K562 (cell line): ENCODE measurements at regions not wholly inside any gene's neighbourhood (a gene's known extent, or its start where the extent isn't known, plus 50 kb on each side); places are given as distances from the start of the nearest gene placed in this dataset.
A peak's percentile ranks its signal among the peaks of the same experiment; 100 is the strongest.
"Not testable (repeated sequence)": the region's sequence is repeated elsewhere in the genome, so short reads cannot be mapped to it uniquely, and the experiment has no call there.

Experiments
- ATAC-seq: fragments of 200-7000 bp; cut with Tn5 transposase; 3 replicates; pipeline ENCODE4 v1.9.1; 2020; ENCODE audit warnings: moderate library complexity
- BruUV-seq: library from RNA; stranded (reverse); fragments of 400-500 nt; replicated peaks from 2 replicates; lab custom pipeline; 2021; lab: Mats Ljungman, UMichigan
- CTCF ChIA-PET: fragments of 300-600 bp; formaldehyde crosslinking; extraction: SDS; loops from one replicate; lab custom pipeline; 2021; ENCODE audit warnings: low intra/inter-chr PET ratio; lab: Yijun Ruan, JAX
- POLR2A ChIA-PET: fragments of 300-600, 350-650 bp; sonication (Branson Sonifier 250); formaldehyde crosslinking; extraction: SDS; loops from one replicate; lab custom pipeline; 2021; ENCODE audit warnings: antibody characterized with exemption, inconsistent platforms; lab: Yijun Ruan, JAX
- DNase-seq, 4 experiments: peaks; one replicate each; pipeline versions ENCODE4 v3.0.0 to v3.0.0-alpha.2; 2011 to 2018; ENCODE audit warnings: low spot score in 3 of 4, mixed read lengths in 3 of 4; ENCODE audit errors: extremely low read depth in 1 of 4
- FAIRE-seq: peaks from 2 replicates; lab custom pipeline; 2011; peaks lifted over from hg19 to GRCh38; lab: Jason Lieb, UNC
- H2AFZ ChIP-seq: 2 replicates; pipeline ENCODE4 v1.6.0; 2011; ENCODE audit warnings: low read depth, low read length, control low read depth, inconsistent platforms
- H3K27ac ChIP-seq: fragments of 200-600 bp; 3 replicates; pipeline ENCODE4 v1.8.0; 2011; ENCODE audit warnings: low read depth, mild to moderate bottlenecking, control low read depth, inconsistent platforms, low read length, moderate library complexity, mixed read lengths; ENCODE audit errors: extremely low read depth
- H3K27me3 ChIP-seq, 2 experiments: fragments of 300-600 bp in 1 of 2; 2 replicates in 1 of 2; 3 replicates in 1 of 2; pipeline versions ENCODE4 v1.6.0 to v1.8.0; 2011; ENCODE audit warnings: inconsistent platforms in 2 of 2, low read length in 2 of 2, mild to moderate bottlenecking in 1 of 2, mixed read lengths in 1 of 2, moderate library complexity in 1 of 2; ENCODE audit not compliant: control insufficient read depth in 2 of 2, insufficient read depth in 2 of 2
- H3K36me3 ChIP-seq: fragments of 300-600 bp; 3 replicates; pipeline ENCODE4 v1.8.0; 2011; ENCODE audit warnings: mild to moderate bottlenecking, low read length, inconsistent platforms; ENCODE audit not compliant: control insufficient read depth, insufficient read depth
- H3K4me1 ChIP-seq, 2 experiments: fragments of 200-600 bp in 1 of 2; replicated peaks in 1 of 2; 2 replicates in 1 of 2; 3 replicates in 1 of 2; pipeline versions ENCODE4 v1.5.1 to v1.8.0; 2011; ENCODE audit warnings: inconsistent platforms in 2 of 2, low read length in 2 of 2, mild to moderate bottlenecking in 1 of 2, mixed read lengths in 1 of 2, moderate library complexity in 1 of 2; ENCODE audit not compliant: control insufficient read depth in 2 of 2, insufficient read depth in 2 of 2
- H3K4me2 ChIP-seq: 2 replicates; pipeline ENCODE4 v1.6.1; 2011; ENCODE audit warnings: low read length, control low read depth, inconsistent platforms, mixed read lengths; ENCODE audit not compliant: insufficient read depth
- H3K4me3 ChIP-seq: fragments of 200-600 bp; sonication (generic), shearing (Covaris generic); 2 replicates; pipeline ENCODE4 v1.5.1; 2016; ENCODE audit warnings: control low read depth, inconsistent platforms
- H3K79me2 ChIP-seq: fragments of 200-600 bp; 3 replicates; pipeline ENCODE4 v1.8.0; 2011; ENCODE audit warnings: low read length, inconsistent platforms; ENCODE audit not compliant: control insufficient read depth, insufficient read depth
- H3K9ac ChIP-seq, 2 experiments: 2 replicates each; pipeline versions ENCODE4 v1.6.0 to v1.6.1; 2011; ENCODE audit warnings: low read depth in 2 of 2, low read length in 2 of 2, control low read depth in 1 of 2, inconsistent platforms in 1 of 2, mild to moderate bottlenecking in 1 of 2, mixed read lengths in 1 of 2; ENCODE audit not compliant: insufficient read depth in 1 of 2
- H3K9me1 ChIP-seq: one replicate; pipeline ENCODE4 v1.6.0; 2011; ENCODE audit warnings: inconsistent platforms, mild to moderate bottlenecking, low read length, moderate library complexity; ENCODE audit not compliant: control insufficient read depth, insufficient read depth
- H3K9me3 ChIP-seq: replicated peaks from 2 replicates; pipeline ENCODE4 v1.5.1; 2011; ENCODE audit warnings: low read depth, low read length, inconsistent platforms; ENCODE audit not compliant: control insufficient read depth, insufficient read depth
- H4K20me1 ChIP-seq: replicated peaks from 2 replicates; pipeline ENCODE4 v1.6.1; 2011; ENCODE audit warnings: low read length, inconsistent platforms, mixed read lengths; ENCODE audit not compliant: control insufficient read depth, insufficient read depth
- CHD1 ChIP-seq: fragments of 200-600 bp; sonication (generic); IDR thresholded peaks from one replicate; pipeline ENCODE4 v1.6.1; 2012; ENCODE audit warnings: mild to moderate bottlenecking, moderate library complexity, low read length, inconsistent platforms
- WGBS: fragments of 100-300 bp; shearing (Covaris generic); methylation state at CpG from one replicate; pipeline ENCODE4 v1.1.6; 2016; ENCODE audit warnings: low coverage, mixed read lengths; ENCODE audit not compliant: insufficient coverage; ENCODE audit errors: missing lambda C conversion rate; 5-methylcytosine and 5-hydroxymethylcytosine counted together
- in situ Hi-C: fragments of 300-500 bp; cut with MboI; formaldehyde crosslinking; loops from 4 replicates; pipeline ENCODE4 v1.15.0; 2018; ENCODE audit warnings: inconsistent platforms, mixed read lengths
- intact Hi-C: fragments of 100-400 bp; cut with micrococcal nuclease; formaldehyde crosslinking; loops from 2 replicates; pipeline ENCODE4 v1.14.2; 2022
- TF ChIP-seq, protein P1 (sequence below): fragments of 450-650 bp; IDR thresholded peaks from 2 replicates; pipeline ENCODE4 v1.6.1; 2016; ENCODE audit warnings: mild to moderate bottlenecking, moderate library complexity

DNA sequence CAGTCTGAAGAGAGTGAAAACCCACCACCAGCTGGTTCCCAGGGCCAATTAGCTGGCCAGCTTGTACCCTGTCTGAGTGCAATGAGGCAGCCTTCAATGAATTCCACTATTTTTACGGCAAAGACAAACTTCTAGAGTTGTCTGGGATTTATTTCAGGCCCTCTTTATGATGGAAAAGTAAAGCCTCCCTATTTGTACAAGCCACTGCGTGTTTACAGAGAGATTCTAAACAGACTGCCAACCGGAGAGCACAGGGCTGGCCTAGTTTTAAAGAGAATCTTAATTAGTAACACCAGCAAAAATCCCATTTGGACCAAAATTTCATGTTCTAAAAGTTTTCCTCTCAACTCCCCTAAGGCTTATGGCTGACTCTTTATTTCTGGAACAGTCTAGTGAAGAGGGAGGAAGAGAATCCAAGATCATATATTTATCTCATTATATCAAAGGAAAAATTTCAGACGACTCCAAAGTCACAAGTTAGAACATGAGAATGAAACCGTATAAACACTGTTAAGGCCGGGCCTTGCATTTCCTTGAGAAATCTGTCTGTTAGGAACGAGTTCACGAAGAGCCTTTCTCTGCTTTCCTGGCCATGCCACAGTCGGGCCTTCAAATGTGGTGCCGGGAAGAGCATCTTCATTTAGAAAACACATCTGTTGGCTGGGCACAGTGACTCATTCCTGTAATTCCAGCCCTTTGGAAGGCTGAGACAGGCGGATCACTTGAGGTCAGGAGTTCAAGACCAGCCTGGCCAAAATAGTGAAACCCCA lies 724.6 kb upstream of the NRP1 start:
- no peak for TF ChIP-seq CHD1
- no peak for FAIRE-seq

DNA sequence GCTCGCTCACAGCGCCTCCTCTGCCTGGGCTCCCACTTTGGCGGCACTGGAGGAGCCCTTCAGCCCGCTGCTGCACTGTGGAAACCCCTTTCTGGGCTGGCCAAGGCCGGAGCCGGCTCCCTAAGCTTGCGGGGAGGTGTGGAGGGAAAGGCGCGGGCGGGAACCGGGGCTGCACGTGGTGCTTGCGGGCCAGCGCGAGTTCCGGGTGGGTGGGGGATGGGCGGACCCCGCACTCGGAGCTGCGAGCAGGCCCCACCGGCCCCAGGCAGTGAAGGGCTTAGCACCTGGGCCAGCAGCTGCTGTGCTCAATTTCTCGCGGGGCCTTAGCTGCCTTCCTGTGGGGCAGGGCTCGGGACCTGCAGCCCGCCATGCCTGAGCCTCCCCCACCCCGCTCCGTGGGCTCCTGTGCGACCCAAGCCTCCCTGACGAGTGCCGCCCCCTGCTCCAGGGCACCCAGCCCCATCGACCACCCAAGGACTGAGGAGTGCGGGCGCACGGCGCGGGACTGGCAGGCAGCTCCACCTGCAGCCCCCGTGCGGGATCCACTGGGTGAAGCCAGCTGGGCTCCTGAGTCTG lies 721.0 kb upstream of the NRP1 start:
- in situ Hi-C loops, H3K4me3 ChIP-seq, DNase-seq, H3K4me2 ChIP-seq, H3K36me3 ChIP-seq, H3K4me1 ChIP-seq, H3K27ac ChIP-seq, H2AFZ ChIP-seq, H3K9me1 ChIP-seq, FAIRE-seq, BruUV-seq, intact Hi-C loops, H3K9me3 ChIP-seq, H3K79me2 ChIP-seq, H4K20me1 ChIP-seq, H3K9ac ChIP-seq, ATAC-seq, CTCF ChIA-PET, POLR2A ChIA-PET: not testable (repeated sequence)
- H3K27me3 ChIP-seq, result peaks cover 0 to 11% of the 10 kb centered on the region in 2 experiments; a peak in 1 of 5 replicates
- WGBS, result 6% methylated on average over 23 of the region's 38 CpGs
- TF ChIP-seq, protein P1, sequence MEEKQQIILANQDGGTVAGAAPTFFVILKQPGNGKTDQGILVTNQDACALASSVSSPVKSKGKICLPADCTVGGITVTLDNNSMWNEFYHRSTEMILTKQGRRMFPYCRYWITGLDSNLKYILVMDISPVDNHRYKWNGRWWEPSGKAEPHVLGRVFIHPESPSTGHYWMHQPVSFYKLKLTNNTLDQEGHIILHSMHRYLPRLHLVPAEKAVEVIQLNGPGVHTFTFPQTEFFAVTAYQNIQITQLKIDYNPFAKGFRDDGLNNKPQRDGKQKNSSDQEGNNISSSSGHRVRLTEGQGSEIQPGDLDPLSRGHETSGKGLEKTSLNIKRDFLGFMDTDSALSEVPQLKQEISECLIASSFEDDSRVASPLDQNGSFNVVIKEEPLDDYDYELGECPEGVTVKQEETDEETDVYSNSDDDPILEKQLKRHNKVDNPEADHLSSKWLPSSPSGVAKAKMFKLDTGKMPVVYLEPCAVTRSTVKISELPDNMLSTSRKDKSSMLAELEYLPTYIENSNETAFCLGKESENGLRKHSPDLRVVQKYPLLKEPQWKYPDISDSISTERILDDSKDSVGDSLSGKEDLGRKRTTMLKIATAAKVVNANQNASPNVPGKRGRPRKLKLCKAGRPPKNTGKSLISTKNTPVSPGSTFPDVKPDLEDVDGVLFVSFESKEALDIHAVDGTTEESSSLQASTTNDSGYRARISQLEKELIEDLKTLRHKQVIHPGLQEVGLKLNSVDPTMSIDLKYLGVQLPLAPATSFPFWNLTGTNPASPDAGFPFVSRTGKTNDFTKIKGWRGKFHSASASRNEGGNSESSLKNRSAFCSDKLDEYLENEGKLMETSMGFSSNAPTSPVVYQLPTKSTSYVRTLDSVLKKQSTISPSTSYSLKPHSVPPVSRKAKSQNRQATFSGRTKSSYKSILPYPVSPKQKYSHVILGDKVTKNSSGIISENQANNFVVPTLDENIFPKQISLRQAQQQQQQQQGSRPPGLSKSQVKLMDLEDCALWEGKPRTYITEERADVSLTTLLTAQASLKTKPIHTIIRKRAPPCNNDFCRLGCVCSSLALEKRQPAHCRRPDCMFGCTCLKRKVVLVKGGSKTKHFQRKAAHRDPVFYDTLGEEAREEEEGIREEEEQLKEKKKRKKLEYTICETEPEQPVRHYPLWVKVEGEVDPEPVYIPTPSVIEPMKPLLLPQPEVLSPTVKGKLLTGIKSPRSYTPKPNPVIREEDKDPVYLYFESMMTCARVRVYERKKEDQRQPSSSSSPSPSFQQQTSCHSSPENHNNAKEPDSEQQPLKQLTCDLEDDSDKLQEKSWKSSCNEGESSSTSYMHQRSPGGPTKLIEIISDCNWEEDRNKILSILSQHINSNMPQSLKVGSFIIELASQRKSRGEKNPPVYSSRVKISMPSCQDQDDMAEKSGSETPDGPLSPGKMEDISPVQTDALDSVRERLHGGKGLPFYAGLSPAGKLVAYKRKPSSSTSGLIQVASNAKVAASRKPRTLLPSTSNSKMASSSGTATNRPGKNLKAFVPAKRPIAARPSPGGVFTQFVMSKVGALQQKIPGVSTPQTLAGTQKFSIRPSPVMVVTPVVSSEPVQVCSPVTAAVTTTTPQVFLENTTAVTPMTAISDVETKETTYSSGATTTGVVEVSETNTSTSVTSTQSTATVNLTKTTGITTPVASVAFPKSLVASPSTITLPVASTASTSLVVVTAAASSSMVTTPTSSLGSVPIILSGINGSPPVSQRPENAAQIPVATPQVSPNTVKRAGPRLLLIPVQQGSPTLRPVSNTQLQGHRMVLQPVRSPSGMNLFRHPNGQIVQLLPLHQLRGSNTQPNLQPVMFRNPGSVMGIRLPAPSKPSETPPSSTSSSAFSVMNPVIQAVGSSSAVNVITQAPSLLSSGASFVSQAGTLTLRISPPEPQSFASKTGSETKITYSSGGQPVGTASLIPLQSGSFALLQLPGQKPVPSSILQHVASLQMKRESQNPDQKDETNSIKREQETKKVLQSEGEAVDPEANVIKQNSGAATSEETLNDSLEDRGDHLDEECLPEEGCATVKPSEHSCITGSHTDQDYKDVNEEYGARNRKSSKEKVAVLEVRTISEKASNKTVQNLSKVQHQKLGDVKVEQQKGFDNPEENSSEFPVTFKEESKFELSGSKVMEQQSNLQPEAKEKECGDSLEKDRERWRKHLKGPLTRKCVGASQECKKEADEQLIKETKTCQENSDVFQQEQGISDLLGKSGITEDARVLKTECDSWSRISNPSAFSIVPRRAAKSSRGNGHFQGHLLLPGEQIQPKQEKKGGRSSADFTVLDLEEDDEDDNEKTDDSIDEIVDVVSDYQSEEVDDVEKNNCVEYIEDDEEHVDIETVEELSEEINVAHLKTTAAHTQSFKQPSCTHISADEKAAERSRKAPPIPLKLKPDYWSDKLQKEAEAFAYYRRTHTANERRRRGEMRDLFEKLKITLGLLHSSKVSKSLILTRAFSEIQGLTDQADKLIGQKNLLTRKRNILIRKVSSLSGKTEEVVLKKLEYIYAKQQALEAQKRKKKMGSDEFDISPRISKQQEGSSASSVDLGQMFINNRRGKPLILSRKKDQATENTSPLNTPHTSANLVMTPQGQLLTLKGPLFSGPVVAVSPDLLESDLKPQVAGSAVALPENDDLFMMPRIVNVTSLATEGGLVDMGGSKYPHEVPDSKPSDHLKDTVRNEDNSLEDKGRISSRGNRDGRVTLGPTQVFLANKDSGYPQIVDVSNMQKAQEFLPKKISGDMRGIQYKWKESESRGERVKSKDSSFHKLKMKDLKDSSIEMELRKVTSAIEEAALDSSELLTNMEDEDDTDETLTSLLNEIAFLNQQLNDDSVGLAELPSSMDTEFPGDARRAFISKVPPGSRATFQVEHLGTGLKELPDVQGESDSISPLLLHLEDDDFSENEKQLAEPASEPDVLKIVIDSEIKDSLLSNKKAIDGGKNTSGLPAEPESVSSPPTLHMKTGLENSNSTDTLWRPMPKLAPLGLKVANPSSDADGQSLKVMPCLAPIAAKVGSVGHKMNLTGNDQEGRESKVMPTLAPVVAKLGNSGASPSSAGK, result peak; percentile 22; the same call in 1 of the 2 replicates

More for the DNA sequence above, 724.6 kb upstream of the NRP1 start:
- Histone ChIP-seq H3K4me1 (no peaks in the 10 kb centered on the region), H2AFZ (no peak overlapping the region), H3K9ac (no peak overlapping the region), H3K4me3 (no peak overlapping the region), H3K9me1 (no peaks in the 10 kb centered on the region), H3K79me2 (no peaks in the 10 kb centered on the region), H4K20me1 (no peaks in the 10 kb centered on the region), H3K27me3 (peaks cover 0 to 11% of the 10 kb centered on the region in 2 experiments; a peak in 1 of 5 replicates), H3K4me2 (no peak overlapping the region), H3K36me3 (no peaks in the 10 kb centered on the region), H3K27ac (no peak overlapping the region), H3K9me3 (no peaks in the 10 kb centered on the region)
- ChIA-PET POLR2A (interaction anchor here (0.6 kb wide), 1 partner anchor 12 kb away, joined by 4 read pairs; no protein-coding TSS in a partner anchor), CTCF (no interaction called here)
- no peak for ATAC-seq
- no peak for DNase-seq
- in situ Hi-C loops (no loop called here), intact Hi-C loops (no loop called here)
- WGBS, result 0% methylated on average over 11 of the region's 11 CpGs
- no TSS peak for BruUV-seq
